Mammary epithelial cell (primary cell): ENCODE measurements at regions not wholly inside any gene's neighbourhood (a gene's known extent, or its start where the extent isn't known, plus 50 kb on each side); places are given as distances from the start of the nearest gene placed in this dataset.

Source experiments
- EZH2 ChIP-seq: IDR thresholded peaks from 2 replicates; pipeline ENCODE4 v1.6.1; 2012; ENCODE audit warnings: low read length, inconsistent platforms, borderline replicate concordance
- TF ChIP-seq, protein P1 (sequence below), 2 donors: IDR thresholded peaks in 1 of 2; conservative IDR thresholded peaks in 1 of 2; 2 replicates each; pipeline ENCODE4 v1.5.1; 2011 to 2012; ENCODE audit warnings: inconsistent platforms in 2 of 2, low read length in 2 of 2, mild to moderate bottlenecking in 2 of 2, control low read depth in 1 of 2, low read depth in 1 of 2; ENCODE audit not compliant: insufficient read depth in 1 of 2; ENCODE audit errors: extremely low read depth in 1 of 2

DNA sequence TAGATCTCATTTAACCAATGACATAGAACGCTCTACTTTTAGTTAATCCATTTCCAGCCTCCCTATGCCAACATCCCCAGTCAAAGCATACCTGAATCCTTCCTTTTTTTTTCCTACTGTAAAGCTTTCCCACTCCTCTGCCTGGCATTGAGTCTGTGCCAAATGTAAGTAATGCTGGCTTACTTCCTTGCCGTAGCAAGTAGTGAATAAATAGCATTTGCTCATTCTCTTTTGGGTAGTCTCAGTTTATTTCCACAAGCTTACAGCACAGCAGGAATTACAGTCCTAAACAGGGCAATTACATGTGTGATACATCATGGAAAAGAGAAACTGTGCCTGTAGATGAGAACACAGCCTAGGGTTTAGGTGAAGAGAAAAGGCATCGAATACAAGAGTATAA is 352.6 kb upstream of the NEGR1 start:
- TF ChIP-seq, protein P1, sequence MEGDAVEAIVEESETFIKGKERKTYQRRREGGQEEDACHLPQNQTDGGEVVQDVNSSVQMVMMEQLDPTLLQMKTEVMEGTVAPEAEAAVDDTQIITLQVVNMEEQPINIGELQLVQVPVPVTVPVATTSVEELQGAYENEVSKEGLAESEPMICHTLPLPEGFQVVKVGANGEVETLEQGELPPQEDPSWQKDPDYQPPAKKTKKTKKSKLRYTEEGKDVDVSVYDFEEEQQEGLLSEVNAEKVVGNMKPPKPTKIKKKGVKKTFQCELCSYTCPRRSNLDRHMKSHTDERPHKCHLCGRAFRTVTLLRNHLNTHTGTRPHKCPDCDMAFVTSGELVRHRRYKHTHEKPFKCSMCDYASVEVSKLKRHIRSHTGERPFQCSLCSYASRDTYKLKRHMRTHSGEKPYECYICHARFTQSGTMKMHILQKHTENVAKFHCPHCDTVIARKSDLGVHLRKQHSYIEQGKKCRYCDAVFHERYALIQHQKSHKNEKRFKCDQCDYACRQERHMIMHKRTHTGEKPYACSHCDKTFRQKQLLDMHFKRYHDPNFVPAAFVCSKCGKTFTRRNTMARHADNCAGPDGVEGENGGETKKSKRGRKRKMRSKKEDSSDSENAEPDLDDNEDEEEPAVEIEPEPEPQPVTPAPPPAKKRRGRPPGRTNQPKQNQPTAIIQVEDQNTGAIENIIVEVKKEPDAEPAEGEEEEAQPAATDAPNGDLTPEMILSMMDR (conservative IDR thresholded peaks at IDR 0.05 in 1 of 2, IDR thresholded peaks at IDR 0.05 in 1 of 2; ENCODE audit: extremely low read depth in 1 of 2, insufficient read depth in 1 of 2, low read depth in 1 of 2, low read length in 2 of 2): no peak
- no peak for TF ChIP-seq EZH2
